Pancreas (tissue), 10 donors: ENCODE measurements at regions not wholly inside any gene's neighbourhood (a gene's known extent, or its start where the extent isn't known, plus 50 kb on each side); places are given as distances from the start of the nearest gene placed in this dataset.

Source experiments
- ATAC-seq, 4 donors: fragments of 200-7000 bp; cut with Tn5 transposase; one replicate each; pipeline versions ENCODE4 v1.8.0 to v1.9.1; 2020; ENCODE audit warnings: mild to moderate bottlenecking in 4 of 4, moderate library complexity in 4 of 4
- DNase-seq, 6 donors: peaks; one replicate each; pipeline ENCODE4 v3.0.0-alpha.2; 2020
- FAIRE-seq: peaks from 2 replicates; lab custom pipeline; 2012; peaks lifted over from hg19 to GRCh38; lab: Jason Lieb, UNC
- H3K27ac ChIP-seq, 4 donors: fragments of 200-600 bp; sonication (generic); 1 replicate in 3 of 4; 2 replicates in 1 of 4; pipeline versions ENCODE4 v1.5.0 to v1.8.0; 2020
- H3K27me3 ChIP-seq, 4 donors: fragments of 200-600 bp; one replicate each; pipeline ENCODE4 v1.8.0; 2021
- H3K36me3 ChIP-seq, 3 donors: fragments of 200-600 bp; sonication (generic) in 1 of 3; one replicate each; pipeline versions ENCODE4 v1.5.0 to v1.8.0; 2020 to 2021
- H3K4me1 ChIP-seq, 3 donors: fragments of 200-600 bp; one replicate each; pipeline ENCODE4 v1.8.0; 2021
- H3K4me3 ChIP-seq, 4 donors: fragments of 200-600 bp; sonication (generic) in 2 of 4; one replicate each; pipeline versions ENCODE4 v1.5.0 to v1.8.0; 2020 to 2021
- H3K9me3 ChIP-seq, 4 donors: fragments of 200-600 bp; one replicate each; pipeline ENCODE4 v1.8.0; 2021
- WGBS, 2 donors: extraction: QIAGEN DNeasy Blood & Tissue Kit; methylation state at CpG; one replicate each; pipeline ENCODE4 v1.1.7; 2013; 5-methylcytosine and 5-hydroxymethylcytosine counted together
- intact Hi-C, 3 donors: fragments of 100-400 bp; cut with DNase I; formaldehyde crosslinking; loops; one replicate each; pipeline versions ENCODE4 v1.11.1 to v1.14.2; 2022
- TF ChIP-seq, protein P1 (sequence below), 4 donors: fragments of 200-600 bp; sonication (generic) in 3 of 4; IDR thresholded peaks; one replicate each; pipeline versions ENCODE4 v1.5.0 to v1.8.0; 2021; ENCODE audit warnings: antibody characterized with exemption in 4 of 4
- donor health status: healthy with polysubstance abuse.
- donor health status: DM: no; HTN: no; CAD: no; lungs with moderate emphysema.
- donor health status: DM: no; HTN: no; CAD: no.
- donor health status: control.
- donor health status: control.
- donor health status: Bipolar disorder and iron deficiency.
- donor health status: DM: yes; HTN: yes; CAD: no.
- donor health status: DM: no; HTN: no; CAD: no.
- donor health status: DM: no; HTN: no; CAD: no.
- donor health status: DM: yes; HTN: yes; CAD: no.

DNA sequence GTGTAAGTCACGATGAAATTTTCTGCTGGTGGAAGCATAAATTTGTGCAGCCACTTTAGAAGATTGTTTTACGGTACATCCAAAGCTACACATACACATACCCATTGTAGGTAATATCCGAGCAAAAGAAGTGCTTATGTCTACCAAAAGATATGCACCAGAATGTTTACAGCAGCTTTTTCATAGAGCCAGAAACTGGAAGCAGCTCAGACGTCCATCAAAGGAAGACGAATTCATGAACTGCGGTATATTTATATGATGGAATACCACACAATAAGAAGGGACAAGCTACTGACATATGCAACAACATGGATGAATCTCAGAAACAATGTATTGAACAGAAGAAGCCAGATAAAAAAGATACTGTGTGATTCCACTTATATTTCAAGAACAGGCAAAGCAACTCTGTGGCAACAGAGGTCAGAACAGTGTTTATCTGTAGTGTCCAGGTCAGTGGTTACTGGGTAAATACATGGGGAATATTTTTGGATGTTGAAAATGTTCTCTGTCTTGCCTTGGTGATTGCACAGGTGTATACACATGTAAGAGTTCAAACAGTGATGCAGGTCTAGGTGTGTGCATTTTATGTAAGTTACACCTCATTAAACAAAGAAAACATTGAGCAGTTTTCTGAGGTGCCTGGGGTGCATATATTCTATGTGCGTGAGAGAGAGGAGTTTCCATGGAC lies 51.9 kb upstream of the EXOC2 start:
- DNase-seq (no peak), FAIRE-seq (no peak), ATAC-seq (peak in 3 of 4 donors; percentile 44 to 86 (median 78))
- Histone ChIP-seq H3K4me3 (no peak overlapping the region), H3K27me3 (no peaks in the 10 kb centered on the region), H3K4me1 (no peaks in the 10 kb centered on the region), H3K9me3 (no peaks in the 10 kb centered on the region), H3K36me3 (no peaks in the 10 kb centered on the region), H3K27ac (no peak overlapping the region)
- WGBS, 2 donors: 79 to 84% methylated on average over 7 of the region's 7 CpGs
- TF ChIP-seq, protein P1, sequence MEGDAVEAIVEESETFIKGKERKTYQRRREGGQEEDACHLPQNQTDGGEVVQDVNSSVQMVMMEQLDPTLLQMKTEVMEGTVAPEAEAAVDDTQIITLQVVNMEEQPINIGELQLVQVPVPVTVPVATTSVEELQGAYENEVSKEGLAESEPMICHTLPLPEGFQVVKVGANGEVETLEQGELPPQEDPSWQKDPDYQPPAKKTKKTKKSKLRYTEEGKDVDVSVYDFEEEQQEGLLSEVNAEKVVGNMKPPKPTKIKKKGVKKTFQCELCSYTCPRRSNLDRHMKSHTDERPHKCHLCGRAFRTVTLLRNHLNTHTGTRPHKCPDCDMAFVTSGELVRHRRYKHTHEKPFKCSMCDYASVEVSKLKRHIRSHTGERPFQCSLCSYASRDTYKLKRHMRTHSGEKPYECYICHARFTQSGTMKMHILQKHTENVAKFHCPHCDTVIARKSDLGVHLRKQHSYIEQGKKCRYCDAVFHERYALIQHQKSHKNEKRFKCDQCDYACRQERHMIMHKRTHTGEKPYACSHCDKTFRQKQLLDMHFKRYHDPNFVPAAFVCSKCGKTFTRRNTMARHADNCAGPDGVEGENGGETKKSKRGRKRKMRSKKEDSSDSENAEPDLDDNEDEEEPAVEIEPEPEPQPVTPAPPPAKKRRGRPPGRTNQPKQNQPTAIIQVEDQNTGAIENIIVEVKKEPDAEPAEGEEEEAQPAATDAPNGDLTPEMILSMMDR (IDR thresholded peaks at IDR 0.05): no peak
- intact Hi-C loops: no loop called here

DNA sequence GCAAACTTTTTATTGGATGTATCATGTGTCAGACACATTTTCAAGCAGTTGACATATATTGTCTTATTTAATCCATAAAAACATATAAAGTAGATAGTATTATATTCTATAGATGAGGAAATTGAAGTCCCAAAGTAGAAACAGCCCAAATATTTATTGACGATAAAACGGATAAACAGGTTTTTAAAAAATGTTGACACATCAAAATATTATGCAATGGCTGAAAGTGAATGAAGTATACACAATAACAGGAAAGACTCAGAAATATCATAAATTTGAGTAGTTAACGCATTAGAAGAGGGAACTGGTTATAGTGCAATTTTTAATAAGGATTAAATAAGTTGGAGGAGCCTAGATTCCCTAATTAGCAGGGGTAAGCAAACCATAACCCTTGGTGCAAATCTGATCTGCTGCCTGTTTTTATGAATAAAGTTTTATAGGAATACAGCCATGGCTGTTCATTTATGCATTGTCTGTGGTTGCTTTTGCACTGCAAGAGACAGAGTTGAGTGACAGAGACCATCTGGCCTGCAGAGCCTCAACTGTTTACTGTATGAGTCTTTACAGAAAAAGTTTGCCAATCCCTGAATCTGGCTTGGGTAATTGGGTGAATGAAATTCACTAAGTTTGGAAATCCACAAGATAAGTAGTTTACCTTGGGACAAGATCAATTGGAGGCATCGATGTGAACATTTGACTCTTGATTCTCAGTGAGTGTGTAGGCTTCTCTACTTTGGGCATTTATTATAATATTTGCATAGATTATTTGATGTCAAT lies 50.6 kb upstream of the EXOC2 start:
- Histone ChIP-seq H3K4me3 (no peak overlapping the region), H3K27ac (no peak overlapping the region), H3K27me3 (no peaks in the 10 kb centered on the region), H3K9me3 (no peaks in the 10 kb centered on the region), H3K4me1 (no peaks in the 10 kb centered on the region), H3K36me3 (no peaks in the 10 kb centered on the region)
- FAIRE-seq (peak; percentile 20), ATAC-seq (no peak), DNase-seq (no peak)
- TF ChIP-seq, protein P1 (IDR thresholded peaks at IDR 0.05): no peak
- 67 to 69% methylated on average over 4 of the region's 4 CpGs for WGBS, 2 donors
- intact Hi-C loops: no loop called here
